ENCODE measurements at regions not wholly inside any gene's neighbourhood (a gene's known extent, or its start where the extent isn't known, plus 50 kb on each side); places are given as distances from the start of the nearest gene placed in this dataset.

- DNase-seq, result no peak
These were observed 193.5 kb upstream of the ID4 start for GRCh38 chr6:19643713-19644112.

- no peak for DNase-seq
These were observed 181.4 kb upstream of the ID4 start for GRCh38 chr6:19655744-19656143.

GRCh38 chr6:19660123-19660910, 176.9 kb upstream of the ID4 start:
- DNase-seq, result no peak

GRCh38 chr6:19662911-19663310, 174.3 kb upstream of the ID4 start:
- no peak for DNase-seq

- DNase-seq, result no peak
These were observed 173.7 kb upstream of the ID4 start for GRCh38 chr6:19663479-19663878.

- DNase-seq, result no peak
These were observed 173.1 kb upstream of the ID4 start for GRCh38 chr6:19664050-19664449.

- DNase-seq, result no peak
These were observed 172.1 kb upstream of the ID4 start for GRCh38 chr6:19664878-19665612.

GRCh38 chr6:19665613-19665909, 171.6 kb upstream of the ID4 start:
- DNase-seq, result no peak

- DNase-seq, result no peak
These were observed 168.5 kb upstream of the ID4 start for GRCh38 chr6:19668710-19669109.

- DNase-seq, result no peak
These were observed 168.0 kb upstream of the ID4 start for GRCh38 chr6:19669206-19669605.

GRCh38 chr6:19682859-19683258, 154.3 kb upstream of the ID4 start:
- no peak for DNase-seq

GRCh38 chr6:19690325-19691075, 146.7 kb upstream of the ID4 start:
- DNase-seq, result no peak

- DNase-seq, result no peak
These were observed 145.6 kb upstream of the ID4 start for GRCh38 chr6:19691465-19692167.

- no peak for DNase-seq
These were observed 144.5 kb upstream of the ID4 start for GRCh38 chr6:19692506-19693298.

- no peak for DNase-seq
These were observed 142.5 kb upstream of the ID4 start for GRCh38 chr6:19694697-19695096.

- DNase-seq, result no peak
These were observed 139.4 kb upstream of the ID4 start for GRCh38 chr6:19697744-19698290.

GRCh38 chr6:19699932-19700331, 137.2 kb upstream of the ID4 start:
- no peak for DNase-seq

- no peak for DNase-seq
These were observed 131.6 kb upstream of the ID4 start for GRCh38 chr6:19705606-19706005.

- DNase-seq, result no peak
These were observed 125.0 kb upstream of the ID4 start for GRCh38 chr6:19712012-19712688.

- no peak for DNase-seq
These were observed 124.2 kb upstream of the ID4 start for GRCh38 chr6:19712998-19713397.

- DNase-seq, result no peak
These were observed 123.8 kb upstream of the ID4 start for GRCh38 chr6:19713411-19713810.

- DNase-seq, result no peak
These were observed 123.2 kb upstream of the ID4 start for GRCh38 chr6:19713984-19714383.

Measured in CD4-positive, alpha-beta T cell treated with Interleukin-10 for 1 hour (primary cell).